ENCODE measurements at regions not wholly inside any gene's neighbourhood (a gene's known extent, or its start where the extent isn't known, plus 50 kb on each side); places are given as distances from the start of the nearest gene placed in this dataset.

DNA sequence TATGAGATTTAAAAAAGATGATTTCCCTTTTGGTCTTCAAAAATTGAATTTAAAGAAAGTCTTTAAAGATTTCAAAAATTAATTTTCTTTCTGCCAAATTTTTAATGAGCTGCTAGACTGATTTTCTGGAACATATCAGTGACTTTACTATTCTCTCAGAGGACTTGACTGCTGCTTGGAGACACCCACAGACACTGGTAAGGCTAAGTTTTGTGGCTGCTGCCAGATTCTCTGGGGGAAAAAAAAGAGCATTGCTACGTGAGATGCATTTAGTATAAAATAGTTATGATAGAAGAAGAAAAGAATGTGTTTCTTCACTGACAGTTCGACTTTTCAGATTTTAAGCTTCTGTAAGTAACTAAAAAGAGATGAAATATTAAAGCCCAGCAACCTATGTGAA is 193.3 kb upstream of the GRIN3A start:
- H3K79me2 ChIP-seq (ENCODE audit: control insufficient read depth in 1 of 2, insufficient read depth in 2 of 2, low read length in 2 of 2), result no peaks in the 10 kb centered on the region
- no peak overlapping the region for H3K4me3 ChIP-seq (ENCODE audit: extremely low read depth in 1 of 4, insufficient read depth in 2 of 4, low read depth in 3 of 4, low read length in 4 of 4)
- no peak overlapping the region for H4K91ac ChIP-seq (replicated peaks; ENCODE audit: insufficient read length, low read length)
- H3K36me3 ChIP-seq (ENCODE audit: control insufficient read depth in 2 of 4, insufficient read depth in 4 of 4, low read length in 3 of 4), result no peaks in the 10 kb centered on the region
- H2BK5ac ChIP-seq (ENCODE audit: low read depth, low read length), result no peak overlapping the region
- H2BK12ac ChIP-seq (ENCODE audit: low read depth, low read length), result no peak overlapping the region
- H3K27me3 ChIP-seq (replicated peaks in 1 of 4; ENCODE audit: control insufficient read depth in 3 of 4, extremely low read depth in 1 of 4, insufficient read depth in 3 of 4, low read length in 3 of 4), result no peaks in the 10 kb centered on the region
- no peak for DNase-seq (ENCODE audit: low read depth in 1 of 2, low spot score in 2 of 2)
- no peaks in the 10 kb centered on the region for H3K9me3 ChIP-seq (ENCODE audit: insufficient read depth in 2 of 2, low read depth in 1 of 2, low read length in 1 of 2)
- H3K9ac ChIP-seq (replicated peaks in 1 of 4; ENCODE audit: extremely low read depth in 1 of 4, low read depth in 3 of 4, low read length in 3 of 4), result no peak overlapping the region
- H3K27ac ChIP-seq (ENCODE audit: low read depth, low read length), result no peak overlapping the region
- no peak overlapping the region for H2BK15ac ChIP-seq (ENCODE audit: low read length)
- H3K14ac ChIP-seq (ENCODE audit: insufficient read length), result no peak overlapping the region
- no peak overlapping the region for H3K4me2 ChIP-seq (ENCODE audit: insufficient read depth in 1 of 2, low read depth in 2 of 2, low read length in 2 of 2)
- H3K23me2 ChIP-seq (ENCODE audit: low read depth, low read length), result no peaks in the 10 kb centered on the region
- H3K23ac ChIP-seq (ENCODE audit: insufficient read length), result no peak overlapping the region
- POLR2A ChIA-PET (ENCODE audit: partially characterized antibody), result no interaction called here
- CTCF ChIA-PET (ENCODE audit: partially characterized antibody), result no interaction called here
- H2BK120ac ChIP-seq (replicated peaks; ENCODE audit: low read depth, low read length), result no peak overlapping the region
- no peaks in the 10 kb centered on the region for H3K79me1 ChIP-seq (ENCODE audit: low read depth, low read length)
- TF ChIP-seq CTCF (IDR thresholded peaks at IDR 0.05; ENCODE audit: control extremely low read depth in 1 of 3, insufficient read depth in 1 of 3, low read depth in 1 of 3, low read length in 3 of 3) (no peak), RAD21 (IDR thresholded peaks at IDR 0.05 in 1 of 2, conservative IDR thresholded peaks at IDR 0.05 in 1 of 2; ENCODE audit: low read depth in 2 of 2, low read length in 2 of 2) (no peak), JUN (IDR thresholded peaks at IDR 0.05; ENCODE audit: low read depth, low read length) (no peak), BCL11A (IDR thresholded peaks at IDR 0.05; ENCODE audit: low read depth in 2 of 2, low read length in 2 of 2) (no peak), SP2 (IDR thresholded peaks at IDR 0.05; ENCODE audit: low read length) (no peak), CEBPB (IDR thresholded peaks at IDR 0.05; ENCODE audit: low read depth, low read length) (no peak), EZH2 (IDR thresholded peaks at IDR 0.05; ENCODE audit: low read depth, low read length, severe bottlenecking) (no peak), TAF7 (optimal IDR thresholded peaks at IDR 0.05; ENCODE audit: borderline replicate concordance, low read depth, low read length) (no peak)
- TF ChIP-seq, protein P1, sequence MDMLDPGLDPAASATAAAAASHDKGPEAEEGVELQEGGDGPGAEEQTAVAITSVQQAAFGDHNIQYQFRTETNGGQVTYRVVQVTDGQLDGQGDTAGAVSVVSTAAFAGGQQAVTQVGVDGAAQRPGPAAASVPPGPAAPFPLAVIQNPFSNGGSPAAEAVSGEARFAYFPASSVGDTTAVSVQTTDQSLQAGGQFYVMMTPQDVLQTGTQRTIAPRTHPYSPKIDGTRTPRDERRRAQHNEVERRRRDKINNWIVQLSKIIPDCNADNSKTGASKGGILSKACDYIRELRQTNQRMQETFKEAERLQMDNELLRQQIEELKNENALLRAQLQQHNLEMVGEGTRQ (IDR thresholded peaks at IDR 0.05; ENCODE audit: low read length), result no peak
- H2BK20ac ChIP-seq (ENCODE audit: low read length), result no peak overlapping the region
- no peak overlapping the region for H4K8ac ChIP-seq (ENCODE audit: extremely low read depth, insufficient read depth, low read length)
- no peak overlapping the region for H3K56ac ChIP-seq (replicated peaks; ENCODE audit: insufficient read length, low read depth, low read length)
- no peak for FAIRE-seq
- no peak overlapping the region for H4K5ac ChIP-seq (ENCODE audit: insufficient read length, low read depth, low read length)
- no peaks in the 10 kb centered on the region for H3K4me1 ChIP-seq (replicated peaks in 1 of 4; ENCODE audit: control insufficient read depth in 3 of 4, insufficient read depth in 4 of 4, low read length in 3 of 4)
- H3K18ac ChIP-seq (ENCODE audit: extremely low read depth, low read length), result no peak overlapping the region
- H2AK5ac ChIP-seq (ENCODE audit: low read depth, low read length), result no peak overlapping the region
- no peak overlapping the region for H2AFZ ChIP-seq (ENCODE audit: low read length)
- 85% methylated on average over 2 of the region's 2 CpGs; no CpG with 5 or more reads in 1 of the 2 experiments for WGBS, 2 experiments (ENCODE audit: extremely low coverage in 1 of 2, insufficient coverage in 1 of 2, insufficient read length in 1 of 2, insufficient replicate concordance in 2 of 2, low coverage in 1 of 2, low lambda C conversion rate in 2 of 2, missing lambda C conversion rate in 1 of 2)
- no peak overlapping the region for H3K4ac ChIP-seq (replicated peaks; ENCODE audit: insufficient read length, low read depth, low read length)
- no peaks in the 10 kb centered on the region for H4K20me1 ChIP-seq (replicated peaks in 1 of 2; ENCODE audit: control insufficient read depth in 1 of 2, insufficient read depth in 2 of 2, low read length in 2 of 2)

All from H1 (cell line).